ENCODE measurements at regions not wholly inside any gene's neighbourhood (a gene's known extent, or its start where the extent isn't known, plus 50 kb on each side); places are given as distances from the start of the nearest gene placed in this dataset.

GRCh38 chr9:78163834-78164233, 72.0 kb upstream of the CEP78 start:
- intact Hi-C loops (cut with micrococcal nuclease; ENCODE audit: unreplicated experiment): no loop called here
- Mint-ChIP-seq H3K36me3 (ENCODE audit: insufficient read depth, unreplicated experiment) (no peaks in the 10 kb centered on the region), H3K27me3 (ENCODE audit: insufficient read depth, unreplicated experiment) (no peaks in the 10 kb centered on the region), H3K27ac (ENCODE audit: unreplicated experiment) (no peak overlapping the region), H3K9me3 (ENCODE audit: unreplicated experiment) (peaks cover 15% of the 10 kb centered on the region), H3K4me3 (ENCODE audit: unreplicated experiment) (no peak overlapping the region), H3K4me1 (ENCODE audit: low read depth, unreplicated experiment) (no peaks in the 10 kb centered on the region)
- Histone ChIP-seq H3K27me3 (replicated peaks; ENCODE audit: control insufficient read depth, insufficient read depth, low read length) (no peaks in the 10 kb centered on the region), H3K4me3 (ENCODE audit: low read depth, low read length) (no peak overlapping the region), H3K4me1 (no peaks in the 10 kb centered on the region), H3K9me3 (no peaks in the 10 kb centered on the region), H3K36me3 (ENCODE audit: control insufficient read depth, insufficient read depth, low read length) (no peaks in the 10 kb centered on the region)
- ChIA-PET CTCF (no interaction called here), POLR2A (no interaction called here)
- no peak for DNase-seq
- TF ChIP-seq CTCF (IDR thresholded peaks at IDR 0.05; ENCODE audit: insufficient read depth in 1 of 2, low read depth in 1 of 2, low read length in 1 of 2, severe bottlenecking in 1 of 2, unreplicated experiment in 1 of 2): no peak
- BruUV-seq (replicated peaks): no TSS peak

DNA sequence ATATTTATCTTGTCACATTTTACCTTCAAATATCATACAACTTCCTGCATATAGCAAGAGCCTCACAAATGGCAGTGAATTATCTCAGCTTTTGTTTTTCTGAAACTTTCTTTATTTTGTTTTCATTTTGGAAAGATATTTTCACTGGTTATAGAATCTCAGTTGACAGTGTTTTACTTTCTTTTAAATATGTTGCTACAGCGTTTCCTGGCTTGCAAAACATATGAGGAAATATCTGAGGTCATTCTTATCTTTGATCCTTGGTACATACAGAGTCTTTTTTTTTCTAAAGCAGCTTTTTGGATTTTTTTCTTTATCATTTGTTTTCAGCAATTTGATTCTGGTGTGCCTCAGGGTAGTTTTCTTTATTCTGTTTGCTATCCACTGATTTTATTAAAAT, 77.6 kb upstream of the CEP78 start:
- TF ChIP-seq CTCF (IDR thresholded peaks at IDR 0.05; ENCODE audit: insufficient read depth in 1 of 2, low read depth in 1 of 2, low read length in 1 of 2, severe bottlenecking in 1 of 2, unreplicated experiment in 1 of 2): no peak
- ChIA-PET CTCF (no interaction called here), POLR2A (no interaction called here)
- no peaks in the 10 kb centered on the region for H3K4me1 ChIP-seq
- no peaks in the 10 kb centered on the region for H3K36me3 ChIP-seq (ENCODE audit: control insufficient read depth, insufficient read depth, low read length)
- Mint-ChIP-seq H3K36me3 (ENCODE audit: insufficient read depth, unreplicated experiment) (no peaks in the 10 kb centered on the region), H3K4me3 (ENCODE audit: unreplicated experiment) (no peak overlapping the region), H3K27ac (ENCODE audit: unreplicated experiment) (no peak overlapping the region), H3K9me3 (ENCODE audit: unreplicated experiment) (peaks cover 3% of the 10 kb centered on the region), H3K4me1 (ENCODE audit: low read depth, unreplicated experiment) (no peaks in the 10 kb centered on the region), H3K27me3 (ENCODE audit: insufficient read depth, unreplicated experiment) (no peaks in the 10 kb centered on the region)
- H3K9me3 ChIP-seq: no peaks in the 10 kb centered on the region
- intact Hi-C loops (cut with micrococcal nuclease; ENCODE audit: unreplicated experiment): no loop called here
- no peaks in the 10 kb centered on the region for H3K27me3 ChIP-seq (replicated peaks; ENCODE audit: control insufficient read depth, insufficient read depth, low read length)
- DNase-seq: no peak
- no TSS peak for BruUV-seq (replicated peaks)
- H3K4me3 ChIP-seq (ENCODE audit: low read depth, low read length): no peak overlapping the region

- CTCF ChIA-PET: no interaction called here
- no peak for TF ChIP-seq CTCF (IDR thresholded peaks at IDR 0.05; ENCODE audit: insufficient read depth in 1 of 2, low read depth in 1 of 2, low read length in 1 of 2, severe bottlenecking in 1 of 2, unreplicated experiment in 1 of 2)
- H3K4me1 Mint-ChIP-seq (ENCODE audit: low read depth, unreplicated experiment): no peaks in the 10 kb centered on the region
Observed at GRCh38 chr9:78150983-78151356, 84.9 kb upstream of the CEP78 start.

More at GRCh38 chr9:78150983-78151356, 84.9 kb upstream of the CEP78 start:
- intact Hi-C loops (cut with micrococcal nuclease; ENCODE audit: unreplicated experiment): no loop called here
- Mint-ChIP-seq H3K36me3 (ENCODE audit: insufficient read depth, unreplicated experiment) (no peaks in the 10 kb centered on the region), H3K9me3 (ENCODE audit: unreplicated experiment) (peaks cover 7% of the 10 kb centered on the region), H3K27me3 (ENCODE audit: insufficient read depth, unreplicated experiment) (no peaks in the 10 kb centered on the region), H3K4me3 (ENCODE audit: unreplicated experiment) (no peak overlapping the region), H3K27ac (ENCODE audit: unreplicated experiment) (no peak overlapping the region)
- DNase-seq: no peak
- H3K9me3 ChIP-seq: no peaks in the 10 kb centered on the region
- no TSS peak for BruUV-seq (replicated peaks)
- H3K4me3 ChIP-seq (ENCODE audit: low read depth, low read length): no peak overlapping the region
- H3K27me3 ChIP-seq (replicated peaks; ENCODE audit: control insufficient read depth, insufficient read depth, low read length): no peaks in the 10 kb centered on the region
- POLR2A ChIA-PET: no interaction called here
- no peaks in the 10 kb centered on the region for H3K36me3 ChIP-seq (ENCODE audit: control insufficient read depth, insufficient read depth, low read length)
- H3K4me1 ChIP-seq: no peaks in the 10 kb centered on the region
